ENCODE measurements at regions not wholly inside any gene's neighbourhood (a gene's known extent, or its start where the extent isn't known, plus 50 kb on each side); places are given as distances from the start of the nearest gene placed in this dataset.
"Not testable (repeated sequence)": the region's sequence is repeated elsewhere in the genome, so short reads cannot be mapped to it uniquely, and the experiment has no call there.

- Histone ChIP-seq H3K27me3 (ENCODE audit: control insufficient read depth in 3 of 3, insufficient read depth in 3 of 3, low read length in 2 of 3) (no peaks in the 10 kb centered on the region), H3K4me3 (no peak overlapping the region), H3K36me3 (ENCODE audit: control insufficient read depth in 4 of 4, insufficient read depth in 4 of 4, low read length in 4 of 4) (no peaks in the 10 kb centered on the region), H3K9ac (ENCODE audit: insufficient read depth in 1 of 2, low read length in 2 of 2) (no peak overlapping the region), H3K4me1 (ENCODE audit: control insufficient read depth in 5 of 5, insufficient read depth in 5 of 5, low read length in 5 of 5) (peaks cover 0 to 9% (median 5%) of the 10 kb centered on the region in 5 donors), H3K27ac (ENCODE audit: low read depth in 1 of 2, low read length in 1 of 2) (peak overlapping the region in 1 of 2 donors; percentile 13), H3K9me3 (ENCODE audit: control insufficient read depth in 4 of 4, insufficient read depth in 3 of 4, low read length in 3 of 4) (no peaks in the 10 kb centered on the region)
- no peak for DNase-seq
- whole genome bisulfite sequencing, 2 donors: 95 to 100% methylated on average over 1 of the region's 1 CpG
- ATAC-seq (ENCODE audit: insufficient read depth, low FRiP score): no peak
- no peak for TF ChIP-seq CTCF (IDR thresholded peaks at IDR 0.05; ENCODE audit: control extremely low read depth, extremely low read depth)
Measured at GRCh38 chr11:35046681-35047080, 92.3 kb upstream of the CD44 start.

- H3K4me1 ChIP-seq (ENCODE audit: control insufficient read depth in 5 of 5, insufficient read depth in 5 of 5, low read length in 5 of 5): peaks cover 0 to 9% (median 5%) of the 10 kb centered on the region in 5 donors
- H3K27me3 ChIP-seq (ENCODE audit: control insufficient read depth in 3 of 3, insufficient read depth in 3 of 3, low read length in 2 of 3): no peaks in the 10 kb centered on the region
- DNase-seq (no peak), ATAC-seq (ENCODE audit: insufficient read depth, low FRiP score) (no peak)
- no peaks in the 10 kb centered on the region for H3K36me3 ChIP-seq (ENCODE audit: control insufficient read depth in 4 of 4, insufficient read depth in 4 of 4, low read length in 4 of 4)
- TF ChIP-seq CTCF (IDR thresholded peaks at IDR 0.05; ENCODE audit: control extremely low read depth, extremely low read depth): no peak
- WGBS, 2 donors: 73 to 82% methylated on average over 1 of the region's 1 CpG
- H3K9me3 ChIP-seq (ENCODE audit: control insufficient read depth in 4 of 4, insufficient read depth in 3 of 4, low read length in 3 of 4): no peaks in the 10 kb centered on the region
- no peak overlapping the region for H3K27ac ChIP-seq (ENCODE audit: low read depth in 1 of 2, low read length in 1 of 2)
- no peak overlapping the region for H3K9ac ChIP-seq (ENCODE audit: insufficient read depth in 1 of 2, low read length in 2 of 2)
- H3K4me3 ChIP-seq: no peak overlapping the region
Measured at GRCh38 chr11:35047179-35047578, 91.8 kb upstream of the CD44 start.

- Histone ChIP-seq H3K36me3 (ENCODE audit: control insufficient read depth in 4 of 4, insufficient read depth in 4 of 4, low read length in 4 of 4) (no peaks in the 10 kb centered on the region), H3K27me3 (ENCODE audit: control insufficient read depth in 3 of 3, insufficient read depth in 3 of 3, low read length in 2 of 3) (no peaks in the 10 kb centered on the region), H3K4me1 (ENCODE audit: control insufficient read depth in 5 of 5, insufficient read depth in 5 of 5, low read length in 5 of 5) (peaks cover 0 to 9% (median 5%) of the 10 kb centered on the region in 5 donors), H3K9me3 (ENCODE audit: control insufficient read depth in 4 of 4, insufficient read depth in 3 of 4, low read length in 3 of 4) (no peaks in the 10 kb centered on the region), H3K9ac (ENCODE audit: insufficient read depth in 1 of 2, low read length in 2 of 2) (no peak overlapping the region), H3K4me3 (no peak overlapping the region), H3K27ac (ENCODE audit: low read depth in 1 of 2, low read length in 1 of 2) (no peak overlapping the region)
- 59 to 72% methylated on average over 2 of the region's 2 CpGs for WGBS, 2 donors
- no peak for DNase-seq
- no peak for ATAC-seq (ENCODE audit: insufficient read depth, low FRiP score)
- TF ChIP-seq CTCF (IDR thresholded peaks at IDR 0.05; ENCODE audit: control extremely low read depth, extremely low read depth): no peak
Measured at GRCh38 chr11:35047769-35048168, 91.2 kb upstream of the CD44 start.

GRCh38 chr11:35048346-35048745 is 90.6 kb upstream of the CD44 start:
- not testable (repeated sequence) for H3K9ac ChIP-seq (ENCODE audit: insufficient read depth in 1 of 2, low read length in 2 of 2); ATAC-seq (ENCODE audit: insufficient read depth, low FRiP score); H3K27me3 ChIP-seq (ENCODE audit: control insufficient read depth in 3 of 3, insufficient read depth in 3 of 3, low read length in 2 of 3); H3K4me3 ChIP-seq; H3K9me3 ChIP-seq (ENCODE audit: control insufficient read depth in 4 of 4, insufficient read depth in 3 of 4, low read length in 3 of 4); H3K4me1 ChIP-seq (ENCODE audit: control insufficient read depth in 5 of 5, insufficient read depth in 5 of 5, low read length in 5 of 5); DNase-seq; H3K27ac ChIP-seq (ENCODE audit: low read depth in 1 of 2, low read length in 1 of 2); H3K36me3 ChIP-seq (ENCODE audit: control insufficient read depth in 4 of 4, insufficient read depth in 4 of 4, low read length in 4 of 4)
- WGBS, 2 donors: 21 to 34% methylated on average over 3 of the region's 3 CpGs

Data from lung (tissue), 11 donors.